HG03108 (cell line): ENCODE measurements at regions not wholly inside any gene's neighbourhood (a gene's known extent, or its start where the extent isn't known, plus 50 kb on each side); places are given as distances from the start of the nearest gene placed in this dataset.

Experiments
- ATAC-seq: cut with Tn5 transposase; IDR thresholded peaks from one replicate; pipeline ENCODE4 v1.9.1; 2021; ENCODE audit warnings: moderate library complexity; ENCODE audit not compliant: unreplicated experiment

GRCh38 chr1:55951291-55951690 lies 628.1 kb downstream of the PLPP3 start:
- no peak for ATAC-seq

GRCh38 chr1:55947446-55947845 lies 631.9 kb downstream of the PLPP3 start:
- no peak for ATAC-seq

- ATAC-seq: no peak
Observed at GRCh38 chr1:55943721-55944435, 635.5 kb downstream of the PLPP3 start.

- ATAC-seq: no peak
Observed at GRCh38 chr1:55943012-55943411, 636.4 kb downstream of the PLPP3 start.

DNA sequence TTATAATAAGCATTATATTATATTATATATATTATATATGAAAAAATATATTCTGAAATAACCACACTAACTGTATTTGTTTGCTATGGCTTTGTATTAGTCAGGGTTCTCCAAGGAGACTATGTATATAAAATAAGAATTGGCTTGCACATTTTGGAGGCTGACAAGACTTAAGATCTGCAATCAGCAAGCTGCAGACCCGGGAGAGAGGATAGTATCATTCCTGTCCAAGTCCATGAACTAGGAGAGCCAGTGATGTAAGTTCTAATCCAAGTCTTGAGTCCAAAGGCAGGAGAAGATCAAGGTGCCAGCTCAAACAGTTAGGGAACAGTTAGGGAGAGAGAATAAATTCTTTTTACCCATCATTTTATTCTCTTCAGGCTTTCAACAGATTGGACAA lies 639.5 kb downstream of the PLPP3 start:
- no peak for ATAC-seq

DNA sequence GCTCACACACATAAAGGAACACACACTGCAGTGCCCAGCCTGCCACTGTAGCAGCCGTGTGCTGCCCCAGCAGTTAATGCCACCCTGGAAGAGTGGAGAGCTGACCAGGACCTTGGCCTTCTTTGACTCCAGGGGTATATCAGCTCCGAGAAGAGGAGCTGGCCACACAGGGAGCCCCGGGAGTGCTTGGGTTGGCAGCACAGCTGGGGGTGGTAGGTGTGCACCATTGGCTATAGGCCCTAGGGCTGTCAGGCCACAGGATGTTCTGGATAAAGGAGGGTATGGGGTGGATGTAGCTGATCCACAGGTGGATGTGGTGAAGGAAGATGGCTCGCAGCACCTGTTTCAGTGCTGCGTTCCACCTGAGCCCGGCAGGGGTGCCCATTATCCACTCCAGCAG lies 640.5 kb downstream of the PLPP3 start:
- ATAC-seq: no peak

GRCh38 chr1:55938376-55938850 lies 641.0 kb downstream of the PLPP3 start:
- ATAC-seq: no peak

GRCh38 chr1:55937840-55938375 lies 641.5 kb downstream of the PLPP3 start:
- no peak for ATAC-seq

GRCh38 chr1:55935236-55935635 lies 644.1 kb downstream of the PLPP3 start:
- no peak for ATAC-seq

DNA sequence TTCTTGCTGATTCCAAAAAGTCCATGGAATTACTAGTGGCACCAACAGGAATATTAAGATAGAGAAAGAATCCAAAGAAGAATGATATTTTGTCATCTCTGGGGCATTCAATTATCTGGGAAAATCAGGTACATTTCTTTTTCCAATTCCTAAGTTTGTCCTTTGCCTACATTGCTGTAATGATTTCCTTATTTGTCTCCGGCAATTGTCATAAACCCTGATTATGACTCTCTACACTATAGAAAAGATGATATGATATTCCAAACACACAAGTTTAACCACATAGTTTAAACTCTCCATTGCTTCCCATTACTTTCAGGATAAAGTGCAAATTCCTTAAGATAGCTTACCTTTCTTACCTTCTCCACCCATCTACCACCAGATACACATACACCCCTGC lies 647.0 kb downstream of the PLPP3 start:
- no peak for ATAC-seq

GRCh38 chr1:55931081-55931940 lies 648.1 kb downstream of the PLPP3 start:
- ATAC-seq: no peak

- no peak for ATAC-seq
Observed at GRCh38 chr1:55929652-55930051, 649.7 kb downstream of the PLPP3 start.

- ATAC-seq: no peak
Observed at GRCh38 chr1:55928576-55928975, 650.8 kb downstream of the PLPP3 start.

GRCh38 chr1:55927702-55928290 lies 651.6 kb downstream of the PLPP3 start:
- no peak for ATAC-seq

DNA sequence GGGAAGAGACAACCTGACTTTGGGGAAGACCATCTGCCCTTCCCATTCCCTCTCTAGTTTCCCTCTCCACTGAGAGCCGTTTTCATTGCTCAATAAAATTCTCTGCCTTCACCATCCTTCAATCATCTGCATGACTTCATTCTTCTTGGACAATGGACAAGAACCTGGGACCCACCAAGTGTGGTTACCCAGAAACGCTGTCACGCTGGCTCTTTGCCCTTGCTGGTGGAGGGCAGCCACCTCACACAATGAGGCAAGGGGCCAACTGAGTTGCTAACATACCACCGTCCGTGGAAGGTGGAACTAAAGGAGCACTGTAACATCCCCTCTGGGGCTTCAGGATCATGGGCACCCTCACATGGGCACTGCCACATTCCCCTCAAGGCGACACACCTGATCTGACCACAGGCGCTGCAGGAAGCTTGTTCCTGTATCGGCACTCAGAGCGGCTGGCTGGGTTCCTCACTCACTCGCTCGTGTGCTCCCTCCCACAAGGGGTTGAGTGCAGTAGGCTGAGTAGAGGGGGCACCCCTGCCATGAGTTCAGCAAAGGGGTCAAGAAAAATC lies 652.4 kb downstream of the PLPP3 start:
- no peak for ATAC-seq

GRCh38 chr1:55916907-55917306 lies 662.5 kb downstream of the PLPP3 start:
- no peak for ATAC-seq

- no peak for ATAC-seq
Observed at GRCh38 chr1:55916481-55916880, 662.9 kb downstream of the PLPP3 start.

GRCh38 chr1:55913565-55913964 lies 665.8 kb downstream of the PLPP3 start:
- no peak for ATAC-seq

DNA sequence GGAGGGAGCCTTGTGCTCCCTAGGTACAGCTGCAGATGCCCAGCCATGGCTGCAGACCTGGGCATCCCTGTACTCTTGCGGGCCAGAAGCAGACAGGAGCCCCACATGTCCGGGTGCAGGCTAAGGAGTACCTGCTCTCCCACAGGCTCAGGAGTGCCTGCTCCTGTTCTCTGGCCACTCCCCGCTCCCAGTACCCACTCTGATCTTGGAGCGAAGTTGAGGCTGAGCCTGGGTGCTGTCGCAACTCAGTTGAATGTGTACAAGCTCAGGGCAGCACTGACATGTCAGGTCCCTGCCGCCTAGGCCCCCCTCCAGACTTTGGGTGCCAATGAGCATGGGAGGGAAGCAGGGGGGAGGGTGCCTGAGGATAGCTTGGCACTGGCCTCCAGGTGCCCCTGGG lies 666.9 kb downstream of the PLPP3 start:
- ATAC-seq: no peak

DNA sequence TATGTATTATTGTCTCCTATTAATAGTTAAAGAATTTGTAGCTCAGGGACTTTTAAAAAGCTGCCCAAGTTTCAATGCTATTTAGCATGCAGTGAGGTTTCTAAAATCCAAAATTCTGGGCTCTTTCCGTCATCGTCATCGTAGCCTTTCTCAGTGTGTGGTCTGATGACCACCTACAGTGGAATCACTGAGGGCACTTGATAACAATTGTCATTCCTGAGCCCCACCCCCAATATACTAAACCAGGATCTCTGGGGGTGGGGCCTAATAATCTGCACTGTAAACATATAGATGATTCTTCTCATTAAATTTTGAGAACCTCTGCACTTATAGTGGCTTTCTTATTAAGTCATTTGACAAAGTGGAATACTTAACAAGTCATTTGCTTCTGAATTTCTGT lies 674.8 kb downstream of the PLPP3 start:
- ATAC-seq: no peak

GRCh38 chr1:55898181-55898580 lies 681.2 kb downstream of the PLPP3 start:
- ATAC-seq: no peak
